ENCODE measurements at regions not wholly inside any gene's neighbourhood (a gene's known extent, or its start where the extent isn't known, plus 50 kb on each side); places are given as distances from the start of the nearest gene placed in this dataset.

DNA sequence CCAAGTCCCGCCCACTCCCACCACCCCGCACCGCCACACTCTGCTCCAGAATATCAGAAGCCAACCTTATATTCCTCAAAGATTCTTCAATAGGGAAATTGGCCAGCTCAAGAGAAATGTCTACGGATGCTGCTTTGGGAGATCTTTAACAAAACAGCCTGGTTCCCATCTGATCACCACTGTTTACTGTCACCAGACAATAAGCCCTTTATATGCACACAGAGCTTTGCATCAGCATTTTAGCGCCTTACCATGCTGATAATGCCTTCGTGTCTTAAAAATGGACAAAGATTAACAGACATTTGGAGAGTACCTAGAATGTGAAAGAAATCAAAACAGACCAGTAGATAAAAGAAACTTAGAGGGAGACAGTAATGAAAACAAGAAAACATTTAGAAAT lies 141.7 kb upstream of the SYT6 start:
- TF ChIP-seq MAZ (IDR thresholded peaks at IDR 0.05; ENCODE audit: borderline replicate concordance, low read depth, low read length) (no peak), CTCF (conservative IDR thresholded peaks at IDR 0.05; ENCODE audit: low read depth, low read length) (no peak), FOS (IDR thresholded peaks at IDR 0.05; ENCODE audit: low read depth, low read length) (no peak), CEBPB (IDR thresholded peaks at IDR 0.05; ENCODE audit: low read depth, low read length) (no peak), RFX5 (IDR thresholded peaks at IDR 0.05; ENCODE audit: low read depth, low read length) (no peak), ELK1 (IDR thresholded peaks at IDR 0.05; ENCODE audit: borderline replicate concordance, low read depth, low read length) (no peak), RCOR1 (IDR thresholded peaks at IDR 0.05; ENCODE audit: insufficient replicate concordance, low read length) (no peak), POLR2A (IDR thresholded peaks at IDR 0.05; ENCODE audit: low read depth, low read length) (no peak), MXI1 (IDR thresholded peaks at IDR 0.05; ENCODE audit: borderline replicate concordance, low read depth, low read length) (no peak), BHLHE40 (IDR thresholded peaks at IDR 0.05; ENCODE audit: low read depth, low read length) (no peak)

All from IMR-90 (cell line).